SK-N-MC (cell line): ENCODE measurements at regions not wholly inside any gene's neighbourhood (a gene's known extent, or its start where the extent isn't known, plus 50 kb on each side); places are given as distances from the start of the nearest gene placed in this dataset.

ENCODE experiments used
- DNase-seq: peaks from one replicate; pipeline ENCODE4 v3.0.0-alpha.2; 2011; ENCODE audit warnings: low read depth, low spot score
- H3K27ac ChIP-seq: fragments of 200-600 bp; sonication (generic); 2 replicates; pipeline ENCODE4 v1.5.1; 2016; ENCODE audit warnings: mixed run types
- H3K36me3 ChIP-seq: fragments of 200-600 bp; sonication (generic); 2 replicates; pipeline ENCODE4 v1.6.1; 2017; ENCODE audit warnings: antibody characterized with exemption, low read length, mixed read lengths; ENCODE audit not compliant: insufficient read depth
- H3K4me3 ChIP-seq: fragments of 200-600 bp; sonication (generic); 2 replicates; pipeline ENCODE4 v1.5.1; 2016
- H3K9ac ChIP-seq: fragments of 200-600 bp; sonication (generic); 2 replicates; pipeline ENCODE4 v1.8.0; 2017; ENCODE audit warnings: mixed run types, mixed read lengths; ENCODE audit not compliant: insufficient read length
- H3K9me3 ChIP-seq: fragments of 200-600 bp; sonication (generic); 2 replicates; pipeline ENCODE4 v1.6.1; 2017; ENCODE audit warnings: low read depth, mild to moderate bottlenecking, antibody characterized with exemption, low read length, moderate library complexity, mixed read lengths
- EZH2 ChIP-seq: fragments of 200-600 bp; sonication (generic); IDR thresholded peaks from one replicate; pipeline ENCODE4 v1.6.1; 2017; ENCODE audit warnings: antibody characterized with exemption
- FOXP2 ChIP-seq: optimal IDR thresholded peaks from 2 replicates; pipeline ENCODE3; 2011; ENCODE audit warnings: mild to moderate bottlenecking, moderate library complexity; ENCODE audit not compliant: insufficient read depth; ENCODE audit errors: extremely low read length, control extremely low read depth
- POLR2AphosphoS5 ChIP-seq: IDR thresholded peaks from 2 replicates; pipeline ENCODE4 v1.6.1; 2012; ENCODE audit warnings: mild to moderate bottlenecking, low read depth, low read length, borderline replicate concordance

GRCh38 chr5:82666312-82666711 lies 388.2 kb upstream of the RPS23 start:
- TF ChIP-seq EZH2 (no peak), FOXP2 (no peak), POLR2AphosphoS5 (no peak)
- no peak for DNase-seq
- Histone ChIP-seq H3K9me3 (no peaks in the 10 kb centered on the region), H3K36me3 (no peaks in the 10 kb centered on the region), H3K27ac (no peak overlapping the region), H3K4me3 (no peak overlapping the region), H3K9ac (no peak overlapping the region)

- TF ChIP-seq EZH2 (no peak), POLR2AphosphoS5 (no peak), FOXP2 (no peak)
- Histone ChIP-seq H3K27ac (no peak overlapping the region), H3K4me3 (no peak overlapping the region), H3K36me3 (no peaks in the 10 kb centered on the region), H3K9ac (no peak overlapping the region), H3K9me3 (no peaks in the 10 kb centered on the region)
- no peak for DNase-seq
These were observed 386.6 kb upstream of the RPS23 start for GRCh38 chr5:82664732-82665131.

- no peaks in the 10 kb centered on the region for H3K9me3 ChIP-seq
- TF ChIP-seq FOXP2 (no peak), POLR2AphosphoS5 (no peak), EZH2 (no peak)
- no peaks in the 10 kb centered on the region for H3K36me3 ChIP-seq
- no peak for DNase-seq
- H3K4me3 ChIP-seq: no peak overlapping the region
- no peak overlapping the region for H3K27ac ChIP-seq
- no peak overlapping the region for H3K9ac ChIP-seq
These were observed 385.1 kb upstream of the RPS23 start for GRCh38 chr5:82663225-82663624.

- no peak for DNase-seq
- H3K4me3 ChIP-seq: no peak overlapping the region
- H3K9ac ChIP-seq: no peak overlapping the region
- no peaks in the 10 kb centered on the region for H3K9me3 ChIP-seq
- TF ChIP-seq FOXP2: no peak
- TF ChIP-seq POLR2AphosphoS5: no peak
- no peak for TF ChIP-seq EZH2
- no peaks in the 10 kb centered on the region for H3K36me3 ChIP-seq
- H3K27ac ChIP-seq: no peak overlapping the region
These were observed 384.2 kb upstream of the RPS23 start for GRCh38 chr5:82662340-82662739.

GRCh38 chr5:82661933-82662332 lies 383.8 kb upstream of the RPS23 start:
- Histone ChIP-seq H3K36me3 (no peaks in the 10 kb centered on the region), H3K27ac (no peak overlapping the region), H3K4me3 (no peak overlapping the region), H3K9me3 (no peaks in the 10 kb centered on the region), H3K9ac (no peak overlapping the region)
- TF ChIP-seq POLR2AphosphoS5 (no peak), EZH2 (no peak), FOXP2 (no peak)
- no peak for DNase-seq

- Histone ChIP-seq H3K9ac (no peak overlapping the region), H3K27ac (no peak overlapping the region), H3K9me3 (no peaks in the 10 kb centered on the region), H3K36me3 (no peaks in the 10 kb centered on the region), H3K4me3 (no peak overlapping the region)
- TF ChIP-seq EZH2: no peak
- TF ChIP-seq FOXP2: no peak
- no peak for TF ChIP-seq POLR2AphosphoS5
- no peak for DNase-seq
These were observed 383.3 kb upstream of the RPS23 start for GRCh38 chr5:82661462-82661861.

- Histone ChIP-seq H3K4me3 (no peak overlapping the region), H3K9me3 (no peaks in the 10 kb centered on the region), H3K9ac (no peak overlapping the region), H3K27ac (no peak overlapping the region), H3K36me3 (no peaks in the 10 kb centered on the region)
- TF ChIP-seq POLR2AphosphoS5 (no peak), FOXP2 (no peak), EZH2 (no peak)
- no peak for DNase-seq
These were observed 381.0 kb upstream of the RPS23 start for GRCh38 chr5:82659115-82659514.

GRCh38 chr5:82657033-82657699 lies 379.0 kb upstream of the RPS23 start:
- Histone ChIP-seq H3K9me3 (no peaks in the 10 kb centered on the region), H3K9ac (no peak overlapping the region), H3K4me3 (no peak overlapping the region), H3K36me3 (no peaks in the 10 kb centered on the region), H3K27ac (no peak overlapping the region)
- DNase-seq: no peak
- TF ChIP-seq EZH2 (no peak), POLR2AphosphoS5 (no peak)

- H3K27ac ChIP-seq: no peak overlapping the region
- no peak overlapping the region for H3K4me3 ChIP-seq
- no peak for DNase-seq
- TF ChIP-seq FOXP2: no peak
- TF ChIP-seq POLR2AphosphoS5: no peak
- TF ChIP-seq EZH2: no peak
- no peaks in the 10 kb centered on the region for H3K9me3 ChIP-seq
- H3K36me3 ChIP-seq: no peaks in the 10 kb centered on the region
- no peak overlapping the region for H3K9ac ChIP-seq
These were observed 378.2 kb upstream of the RPS23 start for GRCh38 chr5:82656341-82656761.

GRCh38 chr5:82655078-82655477 lies 376.9 kb upstream of the RPS23 start:
- H3K27ac ChIP-seq: no peak overlapping the region
- DNase-seq: no peak
- H3K36me3 ChIP-seq: no peaks in the 10 kb centered on the region
- no peaks in the 10 kb centered on the region for H3K9me3 ChIP-seq
- no peak overlapping the region for H3K9ac ChIP-seq
- no peak overlapping the region for H3K4me3 ChIP-seq
- TF ChIP-seq FOXP2: no peak
- TF ChIP-seq EZH2: no peak
- no peak for TF ChIP-seq POLR2AphosphoS5
